Neutrophil (primary cell): ENCODE measurements at regions not wholly inside any gene's neighbourhood (a gene's known extent, or its start where the extent isn't known, plus 50 kb on each side); places are given as distances from the start of the nearest gene placed in this dataset.

Experiments used
- H3K27ac ChIP-seq: fragments of 200-600 bp; sonication (generic); 2 replicates; pipeline ENCODE4 v1.5.1; 2016; ENCODE audit warnings: mild to moderate bottlenecking, moderate library complexity
- H3K27me3 ChIP-seq: fragments of 200-600 bp; sonication (generic); 2 replicates; pipeline ENCODE4 v1.6.0; 2016; ENCODE audit warnings: mild to moderate bottlenecking
- H3K36me3 ChIP-seq: fragments of 200-600 bp; sonication (generic); 2 replicates; pipeline ENCODE4 v1.5.1; 2017
- H3K4me1 ChIP-seq, 2 experiments: fragments of 200-600 bp in 1 of 2; sonication (generic) in 1 of 2; 1 replicate in 1 of 2; 2 replicates in 1 of 2; pipeline versions ENCODE4 v1.5.1 to v1.6.1; 2013 to 2016; ENCODE audit warnings: low read depth in 1 of 2, low read length in 1 of 2, mild to moderate bottlenecking in 1 of 2, moderate library complexity in 1 of 2; ENCODE audit not compliant: control insufficient read depth in 1 of 2, insufficient read depth in 1 of 2
- H3K4me3 ChIP-seq, 2 experiments: fragments of 200-600 bp in 1 of 2; sonication (generic) in 1 of 2; 1 replicate in 1 of 2; 2 replicates in 1 of 2; pipeline ENCODE4 v1.5.1; 2013 to 2016; ENCODE audit warnings: low read depth in 1 of 2, low read length in 1 of 2, mild to moderate bottlenecking in 1 of 2, moderate library complexity in 1 of 2
- H3K9me3 ChIP-seq: fragments of 200-600 bp; sonication (generic); 2 replicates; pipeline ENCODE4 v1.5.1; 2016
- TF ChIP-seq, protein P1 (sequence below): fragments of 200-600 bp; sonication (generic); IDR thresholded peaks from 2 replicates; pipeline ENCODE4 v1.5.1; 2016; ENCODE audit warnings: antibody characterized with exemption

DNA sequence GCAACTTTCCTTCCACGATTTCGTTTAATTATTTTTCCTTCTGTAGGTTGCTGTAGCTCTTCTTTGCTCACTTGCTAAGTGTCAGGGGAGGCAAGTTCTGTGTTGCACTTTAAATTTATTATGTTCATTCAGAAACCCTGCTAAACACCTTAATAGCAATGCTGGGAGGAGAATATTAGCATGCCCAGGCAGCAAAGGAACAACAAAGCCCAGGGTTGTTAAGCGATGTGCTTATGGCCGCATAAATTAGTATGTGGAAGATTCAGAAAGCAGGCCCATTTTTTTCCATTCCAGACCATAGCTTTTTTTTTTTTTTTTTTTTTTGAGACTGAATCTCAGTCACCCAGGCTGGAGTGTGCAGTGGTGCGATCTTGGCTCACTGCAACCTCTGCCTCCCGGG lies 151.3 kb downstream of the BACH1 start:
- no peaks in the 10 kb centered on the region for H3K36me3 ChIP-seq
- H3K27ac ChIP-seq: no peak overlapping the region
- peaks cover 5% of the 10 kb centered on the region for H3K9me3 ChIP-seq
- H3K27me3 ChIP-seq: no peaks in the 10 kb centered on the region
- H3K4me1 ChIP-seq: no peaks in the 10 kb centered on the region
- no peak overlapping the region for H3K4me3 ChIP-seq
- TF ChIP-seq, protein P1, sequence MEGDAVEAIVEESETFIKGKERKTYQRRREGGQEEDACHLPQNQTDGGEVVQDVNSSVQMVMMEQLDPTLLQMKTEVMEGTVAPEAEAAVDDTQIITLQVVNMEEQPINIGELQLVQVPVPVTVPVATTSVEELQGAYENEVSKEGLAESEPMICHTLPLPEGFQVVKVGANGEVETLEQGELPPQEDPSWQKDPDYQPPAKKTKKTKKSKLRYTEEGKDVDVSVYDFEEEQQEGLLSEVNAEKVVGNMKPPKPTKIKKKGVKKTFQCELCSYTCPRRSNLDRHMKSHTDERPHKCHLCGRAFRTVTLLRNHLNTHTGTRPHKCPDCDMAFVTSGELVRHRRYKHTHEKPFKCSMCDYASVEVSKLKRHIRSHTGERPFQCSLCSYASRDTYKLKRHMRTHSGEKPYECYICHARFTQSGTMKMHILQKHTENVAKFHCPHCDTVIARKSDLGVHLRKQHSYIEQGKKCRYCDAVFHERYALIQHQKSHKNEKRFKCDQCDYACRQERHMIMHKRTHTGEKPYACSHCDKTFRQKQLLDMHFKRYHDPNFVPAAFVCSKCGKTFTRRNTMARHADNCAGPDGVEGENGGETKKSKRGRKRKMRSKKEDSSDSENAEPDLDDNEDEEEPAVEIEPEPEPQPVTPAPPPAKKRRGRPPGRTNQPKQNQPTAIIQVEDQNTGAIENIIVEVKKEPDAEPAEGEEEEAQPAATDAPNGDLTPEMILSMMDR: no peak

DNA sequence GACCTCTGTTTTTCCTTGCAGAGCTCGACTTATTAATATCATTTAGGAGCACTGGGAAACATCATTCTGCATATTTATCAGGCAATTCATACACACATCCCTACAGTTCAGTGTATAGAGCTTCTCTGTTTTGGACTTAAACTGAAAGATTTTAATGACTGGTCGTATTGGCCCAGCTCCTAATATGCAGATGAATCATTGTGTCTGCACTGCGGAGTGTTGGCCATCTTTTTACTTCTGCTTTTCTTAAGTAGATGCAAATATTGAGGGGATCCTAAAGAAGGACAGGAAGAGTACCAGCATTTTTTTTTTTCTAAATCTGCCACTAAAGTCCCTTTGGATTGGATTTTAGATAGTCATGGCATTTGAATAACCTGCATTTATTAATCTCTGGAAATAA lies 154.8 kb downstream of the BACH1 start:
- no peak overlapping the region for H3K4me3 ChIP-seq
- H3K27me3 ChIP-seq: no peaks in the 10 kb centered on the region
- H3K4me1 ChIP-seq: no peaks in the 10 kb centered on the region
- H3K27ac ChIP-seq: no peak overlapping the region
- TF ChIP-seq, protein P1: no peak
- H3K36me3 ChIP-seq: no peaks in the 10 kb centered on the region
- H3K9me3 ChIP-seq: peaks cover 5% of the 10 kb centered on the region

DNA sequence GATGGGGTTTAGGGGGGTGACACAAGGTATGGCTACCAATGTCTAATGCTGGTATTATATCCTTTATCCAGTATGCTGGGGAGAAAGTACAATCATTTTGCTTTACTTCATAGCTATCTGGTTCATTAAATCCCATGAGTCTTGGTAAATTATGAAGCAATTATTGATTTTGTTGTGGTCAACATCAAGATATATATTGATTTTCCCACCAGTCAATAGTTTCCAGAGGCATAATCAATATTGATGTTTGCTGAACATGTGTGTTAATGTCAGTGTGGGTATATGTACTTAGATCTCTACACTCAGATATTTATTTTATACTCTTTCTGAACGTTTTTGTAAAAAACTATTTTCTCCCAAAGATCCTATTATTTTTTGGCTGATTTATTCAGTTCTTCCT lies 155.5 kb downstream of the BACH1 start:
- Histone ChIP-seq H3K27me3 (no peaks in the 10 kb centered on the region), H3K4me1 (no peaks in the 10 kb centered on the region), H3K9me3 (peaks cover 5% of the 10 kb centered on the region), H3K36me3 (no peaks in the 10 kb centered on the region), H3K4me3 (no peak overlapping the region), H3K27ac (no peak overlapping the region)
- TF ChIP-seq, protein P1: no peak

DNA sequence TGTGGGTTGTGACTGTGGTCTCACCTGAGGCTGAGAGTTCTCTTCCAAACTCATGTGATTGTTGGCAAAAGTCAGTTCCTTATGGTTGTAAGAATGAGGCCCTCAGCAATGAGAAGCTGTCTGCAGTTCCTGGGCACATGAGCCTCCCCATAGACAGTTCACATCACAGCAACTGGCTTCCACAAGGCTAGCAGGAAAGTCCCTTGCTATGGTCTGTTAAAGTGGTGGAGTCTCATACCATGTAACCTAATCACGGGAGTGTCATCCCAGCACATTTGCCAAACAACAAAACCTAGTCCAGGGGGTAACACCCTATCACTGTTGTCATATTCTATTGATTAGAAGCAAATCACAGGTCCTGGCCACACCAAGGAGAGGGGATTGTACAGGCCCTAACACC lies 163.8 kb downstream of the BACH1 start:
- Histone ChIP-seq H3K9me3 (no peaks in the 10 kb centered on the region), H3K36me3 (no peaks in the 10 kb centered on the region), H3K4me1 (no peaks in the 10 kb centered on the region), H3K27me3 (no peaks in the 10 kb centered on the region), H3K4me3 (no peak overlapping the region), H3K27ac (no peak overlapping the region)
- TF ChIP-seq, protein P1: no peak

DNA sequence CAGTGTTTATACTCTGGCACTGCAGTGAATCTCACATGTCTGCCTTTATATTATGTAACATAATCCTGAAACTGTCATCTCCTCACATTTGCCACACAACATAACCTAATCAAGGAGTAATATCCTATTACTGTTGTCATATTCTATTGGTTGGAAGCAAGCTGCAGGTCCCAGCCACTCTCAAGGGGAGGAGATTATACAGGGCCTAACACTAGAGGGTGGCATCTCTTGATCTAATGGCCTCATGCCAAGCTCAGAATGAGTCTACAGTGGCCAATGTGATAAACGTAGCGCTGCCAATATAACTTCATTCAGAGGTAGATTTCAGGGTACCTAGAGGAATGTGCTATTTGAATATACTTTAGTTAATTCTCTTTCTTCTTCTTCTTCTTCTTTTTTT lies 166.8 kb downstream of the BACH1 start:
- Histone ChIP-seq H3K4me3 (no peak overlapping the region), H3K27ac (no peak overlapping the region), H3K9me3 (no peaks in the 10 kb centered on the region), H3K36me3 (no peaks in the 10 kb centered on the region), H3K27me3 (no peaks in the 10 kb centered on the region), H3K4me1 (no peaks in the 10 kb centered on the region)
- TF ChIP-seq, protein P1: no peak

DNA sequence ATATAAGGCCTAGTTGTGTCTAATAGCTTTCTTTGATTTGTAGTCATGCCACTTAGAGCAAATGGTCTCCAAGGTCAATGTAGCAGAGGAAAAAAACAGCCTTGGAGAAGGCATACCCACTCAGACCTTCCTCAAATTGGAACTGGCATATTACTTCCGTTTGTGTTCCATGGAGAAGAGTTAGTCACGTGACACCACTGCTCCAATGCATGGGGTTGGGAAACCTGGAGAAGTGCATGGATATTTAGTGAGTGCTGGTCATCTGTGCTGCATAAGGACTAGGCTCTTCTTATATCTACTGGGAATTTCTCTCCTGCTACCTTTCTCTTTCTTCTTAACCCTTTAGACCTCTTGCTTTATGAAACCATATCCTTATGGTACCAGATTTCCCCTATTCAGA lies 167.8 kb downstream of the BACH1 start:
- Histone ChIP-seq H3K4me1 (no peaks in the 10 kb centered on the region), H3K36me3 (no peaks in the 10 kb centered on the region), H3K27me3 (no peaks in the 10 kb centered on the region), H3K4me3 (no peak overlapping the region), H3K9me3 (no peaks in the 10 kb centered on the region), H3K27ac (no peak overlapping the region)
- TF ChIP-seq, protein P1: no peak
